ENCODE measurements at regions not wholly inside any gene's neighbourhood (a gene's known extent, or its start where the extent isn't known, plus 50 kb on each side); places are given as distances from the start of the nearest gene placed in this dataset.
"Not testable (repeated sequence)": the region's sequence is repeated elsewhere in the genome, so short reads cannot be mapped to it uniquely, and the experiment has no call there.

DNA sequence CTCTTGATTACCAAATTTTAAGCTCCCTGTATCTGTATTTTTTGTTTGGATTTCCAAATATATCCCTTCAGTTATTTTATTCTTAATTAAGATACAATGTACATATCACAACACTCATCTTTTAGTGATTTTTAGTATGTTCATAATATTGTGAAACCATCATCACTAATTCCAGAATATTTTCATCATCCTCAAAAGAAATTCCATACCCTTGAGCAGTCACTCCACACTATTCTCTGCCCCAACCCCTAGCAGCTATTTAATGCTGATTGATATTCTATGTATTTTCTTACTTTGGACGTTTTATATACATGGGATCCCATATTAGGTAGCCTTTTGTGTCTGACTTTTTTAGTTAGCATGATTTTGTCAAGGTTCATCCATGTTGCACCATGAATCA is 127.4 kb upstream of the SLC8A1 start:
- no peak for DNase-seq (ENCODE audit: low read depth in 2 of 2)

DNA sequence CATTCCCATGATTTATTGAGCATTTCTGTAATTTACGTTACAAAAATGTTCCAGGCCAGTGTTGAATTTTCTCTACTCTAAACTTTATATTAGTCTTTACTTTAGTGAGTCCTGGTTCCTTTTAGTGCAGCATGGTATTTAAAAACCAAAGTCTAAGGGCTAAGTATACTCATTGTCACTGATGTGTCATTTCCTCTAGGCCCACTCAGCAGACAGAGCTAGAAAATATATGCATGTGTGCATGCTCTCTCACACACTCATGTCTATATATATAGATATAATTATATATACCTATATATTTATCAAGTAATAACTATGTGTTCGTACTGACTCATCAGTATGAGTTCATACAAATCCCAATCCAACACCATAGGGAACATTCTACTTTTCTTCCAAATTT is 132.5 kb upstream of the SLC8A1 start:
- no peak for DNase-seq (ENCODE audit: low read depth in 2 of 2)

GRCh38 chr2:40591774-40592173 is 139.9 kb upstream of the SLC8A1 start:
- no peak for DNase-seq (ENCODE audit: low read depth in 2 of 2)

DNA sequence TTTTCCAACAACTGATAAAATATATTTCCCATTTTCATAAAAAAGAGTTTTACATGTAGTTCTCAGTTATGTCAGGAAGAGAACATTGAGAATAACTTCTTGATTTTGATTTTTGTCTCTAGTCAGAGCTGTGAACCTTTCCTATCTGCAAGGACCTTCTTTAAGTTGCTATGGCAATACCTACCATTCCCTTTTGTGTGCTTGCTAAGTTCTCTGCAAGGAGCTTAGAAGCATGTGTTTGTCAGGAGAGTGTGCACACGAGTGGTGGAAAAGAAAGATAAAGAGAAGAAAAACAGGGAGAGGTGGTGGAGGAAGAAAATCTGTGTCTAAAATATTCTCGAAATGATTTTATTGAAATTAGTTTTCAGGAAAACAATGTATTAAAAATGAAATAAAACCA is 140.3 kb upstream of the SLC8A1 start:
- no peak for DNase-seq (ENCODE audit: low read depth in 2 of 2)

DNA sequence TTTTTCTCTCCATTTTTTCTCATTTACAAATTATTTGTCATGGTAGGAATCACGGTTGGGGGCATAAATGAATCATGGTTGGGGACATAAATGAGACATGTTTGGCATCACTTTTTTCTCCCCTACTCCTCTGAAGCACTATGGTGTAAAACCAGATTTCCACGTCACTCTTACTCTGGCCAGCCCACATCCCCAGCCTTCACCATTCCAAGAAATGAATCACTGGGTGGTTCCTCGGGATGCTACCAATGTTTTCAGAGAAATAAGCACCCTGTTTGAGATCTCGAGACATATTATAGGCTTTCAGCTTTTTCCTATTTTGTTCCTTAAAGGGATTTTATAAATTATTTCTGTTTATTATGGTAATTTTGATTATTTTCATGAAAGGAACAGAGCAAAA is 155.0 kb upstream of the SLC8A1 start:
- no peak for DNase-seq (ENCODE audit: low read depth in 2 of 2)

- no peak for DNase-seq (ENCODE audit: low read depth in 2 of 2)
Measured at GRCh38 chr2:40611196-40611595, 159.3 kb upstream of the SLC8A1 start.

GRCh38 chr2:40625849-40626248 is 174.0 kb upstream of the SLC8A1 start:
- DNase-seq (ENCODE audit: low read depth in 2 of 2): no peak

DNA sequence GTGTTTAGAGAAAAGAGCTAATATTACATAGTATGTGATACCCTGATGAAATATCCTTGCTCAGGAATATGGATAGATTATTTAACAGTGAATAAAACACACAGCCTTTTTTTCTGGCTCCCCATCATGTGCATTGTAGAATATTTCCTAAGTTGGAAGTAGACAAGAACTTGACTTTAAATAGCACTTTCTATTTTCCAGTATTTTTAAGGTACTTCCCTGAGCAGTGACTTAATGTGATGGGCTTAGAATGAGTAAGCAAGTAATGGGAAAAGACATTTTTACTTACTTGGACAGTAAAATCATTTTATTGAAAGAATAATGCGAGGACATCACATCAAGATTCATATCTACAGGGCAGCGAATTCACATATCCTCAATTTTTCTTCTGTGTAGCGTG is 176.7 kb upstream of the SLC8A1 start:
- no peak for DNase-seq (ENCODE audit: low read depth in 2 of 2)

- DNase-seq (ENCODE audit: low read depth in 2 of 2): no peak
Measured at GRCh38 chr2:40629768-40630434, 178.0 kb upstream of the SLC8A1 start.

DNA sequence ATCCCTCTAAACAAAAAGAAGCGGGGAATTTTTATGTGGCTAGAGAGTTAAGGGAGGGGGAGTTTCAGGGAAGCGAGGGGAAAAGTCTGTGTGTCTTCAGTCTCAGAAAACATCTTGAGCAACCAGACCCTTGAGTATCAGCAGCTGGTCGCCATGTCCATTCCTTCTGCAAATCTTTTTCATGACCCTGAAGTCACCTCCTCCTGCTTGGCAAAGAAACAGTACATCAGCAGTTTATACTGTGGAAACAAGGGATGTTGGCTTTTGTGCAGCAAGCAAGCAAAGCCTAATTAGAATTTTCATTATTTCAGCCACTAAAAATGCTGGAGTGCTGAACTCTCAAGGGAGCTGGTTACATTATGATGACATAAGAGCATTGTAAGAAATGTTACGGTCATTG is 187.4 kb upstream of the SLC8A1 start:
- no peak for DNase-seq (ENCODE audit: low read depth in 2 of 2)

DNA sequence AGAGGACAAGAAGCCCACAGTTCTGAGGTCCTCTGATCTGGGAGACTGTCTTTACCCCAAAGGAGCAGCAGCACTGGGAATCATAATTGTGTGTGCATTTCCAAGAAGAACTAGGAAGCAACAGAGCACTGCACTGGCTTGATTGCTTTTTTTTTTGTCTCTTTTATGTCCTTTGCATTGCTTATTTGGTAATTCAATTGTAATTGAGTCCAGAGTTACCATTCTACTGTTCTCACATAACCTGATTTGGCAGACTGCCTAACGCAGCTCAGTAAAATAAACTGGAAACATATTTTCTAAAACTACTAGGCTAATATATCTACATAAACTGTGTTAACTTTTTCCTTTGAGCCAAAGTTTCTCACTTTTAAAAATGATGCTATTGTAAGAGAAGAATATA is 190.3 kb upstream of the SLC8A1 start:
- DNase-seq (ENCODE audit: low read depth in 2 of 2): no peak

DNA sequence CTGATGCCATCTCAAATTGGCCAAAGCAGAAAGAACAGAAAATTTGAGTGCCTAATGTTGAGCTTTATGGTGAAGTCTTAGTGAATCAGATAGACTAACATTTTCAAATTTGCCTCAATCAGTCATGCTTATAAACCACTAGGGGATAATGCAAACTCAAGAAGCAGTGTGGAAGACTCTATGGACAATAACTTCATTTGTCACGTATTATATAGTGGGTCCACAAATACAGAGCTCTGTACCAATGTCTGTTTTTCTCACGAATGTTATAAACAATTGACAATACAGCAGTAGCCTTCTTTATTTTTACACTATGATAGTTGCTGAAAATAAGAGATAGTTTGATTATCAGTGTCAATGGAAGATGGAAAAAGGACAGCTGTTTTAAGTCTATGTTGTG is 190.8 kb upstream of the SLC8A1 start:
- no peak for DNase-seq (ENCODE audit: low read depth in 2 of 2)

- DNase-seq (ENCODE audit: low read depth in 2 of 2): no peak
Measured at GRCh38 chr2:40646642-40647041, 194.8 kb upstream of the SLC8A1 start.

DNA sequence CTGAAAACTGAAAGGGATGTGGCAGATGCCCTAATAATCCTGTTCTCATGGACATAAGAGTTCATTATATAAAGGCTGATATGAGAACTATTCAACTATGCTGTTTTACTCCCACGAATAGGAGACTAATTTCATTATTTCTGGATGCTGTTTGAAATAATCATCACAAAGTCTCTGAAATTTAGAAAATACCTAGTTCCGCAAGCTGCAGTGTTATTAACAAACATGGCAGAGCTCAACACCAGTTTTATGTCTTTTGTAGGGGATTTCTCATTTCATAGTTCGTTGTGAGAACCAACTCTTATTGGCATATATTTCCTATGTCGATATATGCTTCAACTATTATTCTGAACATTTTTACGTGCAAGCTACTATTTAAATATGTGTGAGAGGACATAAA is 200.3 kb upstream of the SLC8A1 start:
- no peak for DNase-seq (ENCODE audit: low read depth in 2 of 2)

DNA sequence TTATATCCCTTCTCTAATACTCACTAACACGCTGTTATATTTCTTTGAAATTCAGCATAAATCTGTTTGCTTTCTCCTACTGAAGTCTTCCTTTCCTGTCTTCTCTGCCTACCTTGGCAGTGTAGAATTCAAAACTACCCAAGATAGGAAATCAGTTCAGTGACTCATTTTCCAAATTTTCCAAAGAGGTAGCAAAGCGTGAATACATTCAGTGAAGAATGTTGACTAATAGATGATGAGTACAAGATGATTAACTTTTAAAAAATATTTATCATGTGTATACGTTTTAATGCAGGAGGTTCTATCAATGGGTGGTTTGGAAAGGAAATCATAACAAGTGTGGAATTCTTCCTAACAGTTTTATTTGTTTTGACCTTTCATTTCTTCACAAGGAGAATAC is 201.9 kb upstream of the SLC8A1 start:
- no peak for DNase-seq (ENCODE audit: low read depth in 2 of 2)

- no peak for DNase-seq (ENCODE audit: low read depth in 2 of 2)
Measured at GRCh38 chr2:40654346-40654745, 202.5 kb upstream of the SLC8A1 start.

DNA sequence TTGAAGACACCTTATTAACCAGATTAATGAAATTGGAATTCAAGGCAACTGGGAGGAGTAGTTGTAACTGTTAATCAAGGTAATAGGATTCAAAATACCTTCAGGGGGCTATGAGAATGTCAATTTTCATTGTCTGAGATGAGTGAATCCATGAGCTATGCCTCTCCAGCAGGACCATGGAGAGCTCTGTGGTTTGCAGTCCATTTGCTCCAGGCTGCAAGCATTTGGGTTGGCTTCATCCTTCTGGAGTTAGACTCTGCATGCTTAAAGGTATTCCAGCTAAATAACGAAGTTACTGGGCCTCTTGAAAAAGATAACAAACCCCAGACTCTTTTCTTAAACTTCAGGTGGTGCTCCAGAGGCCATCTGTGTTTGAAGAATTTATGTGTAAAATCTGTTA is 207.1 kb upstream of the SLC8A1 start:
- no peak for DNase-seq (ENCODE audit: low read depth in 2 of 2)

DNA sequence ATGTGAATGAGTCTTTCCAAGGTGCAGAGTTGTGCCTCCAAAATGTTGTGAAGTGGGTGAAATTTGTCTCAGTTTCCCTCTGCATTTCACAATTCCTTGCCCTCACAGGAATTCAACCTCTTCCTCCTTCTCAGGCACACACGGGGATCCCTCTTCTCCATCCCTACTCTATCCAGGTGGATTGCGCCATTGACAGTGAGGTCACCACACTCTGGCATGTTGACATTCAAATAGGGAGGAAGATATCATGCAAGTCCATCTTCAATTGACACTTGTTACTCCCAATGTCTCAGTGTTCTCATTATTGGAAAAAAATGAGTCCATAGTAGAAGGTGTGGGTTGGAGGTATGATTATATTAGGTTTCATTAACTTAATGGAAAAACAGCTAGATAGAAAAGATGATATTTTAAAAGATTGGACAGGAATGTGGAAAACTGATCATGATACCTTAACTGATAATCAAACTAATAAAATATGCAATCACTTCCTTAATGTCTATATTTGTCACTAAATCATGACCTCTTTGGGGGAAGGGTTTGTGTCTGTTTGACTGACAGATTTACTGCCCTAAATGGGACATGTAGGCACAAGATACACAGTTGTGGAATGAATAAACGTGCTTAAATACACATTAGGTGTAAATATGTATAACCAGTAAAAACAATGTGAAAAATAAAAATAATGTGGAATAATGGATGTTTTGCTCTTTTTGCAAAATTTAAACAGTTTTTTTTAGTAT is 213.8 kb upstream of the SLC8A1 start:
- DNase-seq (ENCODE audit: low read depth in 2 of 2): no peak

- no peak for DNase-seq (ENCODE audit: low read depth in 2 of 2)
Measured at GRCh38 chr2:40666398-40666797, 214.5 kb upstream of the SLC8A1 start.

DNA sequence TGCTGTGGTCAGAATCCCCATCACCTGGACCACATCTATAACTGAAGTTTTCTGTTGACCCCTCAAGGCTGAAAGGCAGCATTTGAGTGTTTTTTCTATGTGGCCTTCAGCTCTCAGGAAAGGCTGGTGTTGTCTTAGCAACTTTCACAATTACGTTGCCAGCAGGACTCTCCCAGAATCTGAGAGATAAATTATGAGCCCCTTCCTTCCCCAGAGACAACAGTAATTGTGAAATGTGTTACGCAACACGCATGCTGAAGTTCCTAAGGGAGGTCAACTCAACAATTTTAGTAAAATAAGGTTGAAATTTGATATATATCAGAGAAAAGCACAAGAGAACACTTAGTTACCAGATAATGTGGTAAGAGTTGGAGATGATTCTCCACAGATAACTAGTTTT is 216.5 kb upstream of the SLC8A1 start:
- no peak for DNase-seq (ENCODE audit: low read depth in 2 of 2)

GRCh38 chr2:40676134-40676790 is 224.4 kb upstream of the SLC8A1 start:
- DNase-seq (ENCODE audit: low read depth in 2 of 2): not testable (repeated sequence)

DNA sequence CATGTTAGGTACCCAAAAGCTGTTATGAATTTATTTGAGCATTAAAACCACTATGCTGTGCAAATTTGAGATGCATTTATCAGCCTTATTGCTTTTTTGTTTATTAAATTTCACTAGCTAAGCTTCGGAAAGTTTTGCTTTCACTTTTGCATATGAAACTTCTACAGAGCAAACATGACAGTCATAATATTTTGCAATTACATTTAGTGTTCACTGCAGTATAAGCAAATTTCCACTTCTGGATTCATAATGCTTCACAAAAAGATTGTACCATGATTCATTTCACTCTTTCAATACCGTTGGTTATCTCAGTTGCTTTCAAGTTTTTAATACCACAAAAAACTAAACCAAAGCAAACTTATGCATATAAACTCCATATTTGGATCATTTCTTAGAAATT is 228.7 kb upstream of the SLC8A1 start:
- no peak for DNase-seq (ENCODE audit: low read depth in 2 of 2)

DNA sequence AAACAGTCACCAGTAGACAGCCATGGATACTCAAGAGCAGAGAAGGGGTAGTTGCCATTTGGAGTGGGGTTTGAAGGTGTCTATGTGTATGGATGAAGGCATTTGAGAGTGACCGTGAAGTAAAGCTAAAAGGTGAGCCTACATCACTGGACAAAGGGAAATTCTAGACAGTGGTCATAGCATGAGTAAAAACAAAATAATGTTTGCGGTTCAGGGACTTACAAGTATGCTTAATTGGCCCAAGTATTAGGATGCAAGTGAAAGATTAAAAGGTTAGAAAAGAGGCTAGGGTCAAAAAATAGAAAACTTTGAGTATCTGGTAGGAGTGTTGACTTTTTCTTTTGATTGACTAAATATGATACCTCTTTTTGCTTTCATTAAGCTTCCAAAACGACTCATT is 238.1 kb upstream of the SLC8A1 start:
- DNase-seq (ENCODE audit: low read depth in 2 of 2): no peak
